ENCODE measurements at regions not wholly inside any gene's neighbourhood (a gene's known extent, or its start where the extent isn't known, plus 50 kb on each side); places are given as distances from the start of the nearest gene placed in this dataset.

GRCh38 chr10:85147346-85148250 is 819.2 kb downstream of the CCSER2 start:
- no peak for TF ChIP-seq CTCF (IDR thresholded peaks at IDR 0.05)
- TF ChIP-seq EP300 (IDR thresholded peaks at IDR 0.05) = no peak

Measured in gastroesophageal sphincter (tissue), 3 donors.